ENCODE measurements at regions not wholly inside any gene's neighbourhood (a gene's known extent, or its start where the extent isn't known, plus 50 kb on each side); places are given as distances from the start of the nearest gene placed in this dataset.

DNA sequence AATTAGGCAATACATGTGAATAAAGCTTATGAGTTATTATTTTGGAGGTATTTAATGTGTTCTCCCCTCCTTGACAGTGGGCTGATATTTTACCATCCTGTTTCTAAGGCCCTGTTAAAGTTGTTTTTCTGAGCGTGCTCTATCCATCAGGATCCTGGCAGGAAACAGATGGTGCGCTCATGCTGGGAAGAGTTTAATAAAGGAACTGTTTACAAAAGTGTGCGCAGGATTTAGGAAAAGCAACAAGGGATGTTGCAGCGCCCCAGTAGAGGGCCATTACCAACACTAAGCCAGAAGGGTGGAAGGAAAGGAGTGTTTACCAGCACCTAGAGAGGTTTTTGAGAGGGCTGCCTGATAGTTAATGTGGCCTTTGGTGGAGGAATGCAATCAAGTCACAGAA is 374.5 kb downstream of the KCNRG start:
- no peak for TF ChIP-seq ZNF70 (CRISPR knock-in tag; IDR thresholded peaks at IDR 0.05)
- no peak for TF ChIP-seq ISL1 (CRISPR knock-in tag; IDR thresholded peaks at IDR 0.05)
- no peak for TF ChIP-seq ZC3H10 (CRISPR knock-in tag; IDR thresholded peaks at IDR 0.05)

All from SK-N-SH treated with all-trans-retinoic acid at 6 μM for 48 hours (cell line).